ENCODE measurements at regions not wholly inside any gene's neighbourhood (a gene's known extent, or its start where the extent isn't known, plus 50 kb on each side); places are given as distances from the start of the nearest gene placed in this dataset.

DNA sequence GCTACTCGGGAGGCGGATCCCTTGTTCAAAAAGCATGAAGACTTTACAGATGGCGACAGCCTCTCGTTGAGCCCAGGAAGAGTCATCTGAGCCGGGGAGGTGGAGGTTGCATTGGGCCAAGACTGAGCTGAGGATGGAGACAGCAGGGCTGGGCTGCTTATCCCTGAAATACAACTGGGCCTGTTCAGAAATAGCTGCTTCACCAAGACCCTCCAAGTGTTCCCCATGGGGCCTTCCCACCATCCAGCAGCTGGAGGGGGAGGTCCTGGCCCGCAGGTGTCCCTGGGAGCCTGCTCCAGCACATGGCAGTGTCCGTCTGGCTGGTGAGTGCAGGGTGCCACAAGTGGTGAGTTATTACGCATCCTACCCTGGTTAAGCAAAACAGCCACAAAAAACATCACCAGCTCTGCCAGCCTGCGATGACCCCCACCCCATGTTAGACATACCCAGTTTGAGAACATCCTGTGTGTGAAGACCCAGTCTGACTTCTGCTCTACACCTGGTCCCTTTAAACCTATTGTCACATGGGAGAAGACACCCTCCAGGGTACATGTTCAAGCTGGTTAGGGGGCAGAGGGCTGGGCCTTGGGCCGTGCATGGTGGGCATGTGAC lies 93.1 kb upstream of the TMPRSS2 start:
- Mint-ChIP-seq H3K36me3 (no peaks in the 10 kb centered on the region), H3K9me3 (no peaks in the 10 kb centered on the region), H3K4me3 (no peak overlapping the region), H3K27ac (no peak overlapping the region), H3K4me1 (peaks cover 0 to 5% of the 10 kb centered on the region in 2 donors), H3K27me3 (ENCODE audit: low read depth in 2 of 2) (peaks cover 16% of the 10 kb centered on the region in 2 donors)
- intact Hi-C loops (cut with micrococcal nuclease) = no loop called here
- Histone ChIP-seq H3K4me1 (ENCODE audit: control insufficient read depth, insufficient read depth, low read length) (no peaks in the 10 kb centered on the region), H3K27me3 (ENCODE audit: control insufficient read depth, insufficient read depth, low read length) (no peaks in the 10 kb centered on the region), H3K9me3 (ENCODE audit: control insufficient read depth, insufficient read depth, low read length) (no peaks in the 10 kb centered on the region), H3K27ac (ENCODE audit: low read length) (no peak overlapping the region), H3K36me3 (ENCODE audit: control insufficient read depth, insufficient read depth, low read length) (no peaks in the 10 kb centered on the region), H3K4me3 (ENCODE audit: low read length) (no peak overlapping the region)
- DNase-seq = no peak
- no peak for ATAC-seq
- 80% methylated on average over 10 of the region's 10 CpGs for WGBS (ENCODE audit: insufficient coverage)
- TF ChIP-seq, protein P1, sequence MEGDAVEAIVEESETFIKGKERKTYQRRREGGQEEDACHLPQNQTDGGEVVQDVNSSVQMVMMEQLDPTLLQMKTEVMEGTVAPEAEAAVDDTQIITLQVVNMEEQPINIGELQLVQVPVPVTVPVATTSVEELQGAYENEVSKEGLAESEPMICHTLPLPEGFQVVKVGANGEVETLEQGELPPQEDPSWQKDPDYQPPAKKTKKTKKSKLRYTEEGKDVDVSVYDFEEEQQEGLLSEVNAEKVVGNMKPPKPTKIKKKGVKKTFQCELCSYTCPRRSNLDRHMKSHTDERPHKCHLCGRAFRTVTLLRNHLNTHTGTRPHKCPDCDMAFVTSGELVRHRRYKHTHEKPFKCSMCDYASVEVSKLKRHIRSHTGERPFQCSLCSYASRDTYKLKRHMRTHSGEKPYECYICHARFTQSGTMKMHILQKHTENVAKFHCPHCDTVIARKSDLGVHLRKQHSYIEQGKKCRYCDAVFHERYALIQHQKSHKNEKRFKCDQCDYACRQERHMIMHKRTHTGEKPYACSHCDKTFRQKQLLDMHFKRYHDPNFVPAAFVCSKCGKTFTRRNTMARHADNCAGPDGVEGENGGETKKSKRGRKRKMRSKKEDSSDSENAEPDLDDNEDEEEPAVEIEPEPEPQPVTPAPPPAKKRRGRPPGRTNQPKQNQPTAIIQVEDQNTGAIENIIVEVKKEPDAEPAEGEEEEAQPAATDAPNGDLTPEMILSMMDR (IDR thresholded peaks at IDR 0.05) = no peak

DNA sequence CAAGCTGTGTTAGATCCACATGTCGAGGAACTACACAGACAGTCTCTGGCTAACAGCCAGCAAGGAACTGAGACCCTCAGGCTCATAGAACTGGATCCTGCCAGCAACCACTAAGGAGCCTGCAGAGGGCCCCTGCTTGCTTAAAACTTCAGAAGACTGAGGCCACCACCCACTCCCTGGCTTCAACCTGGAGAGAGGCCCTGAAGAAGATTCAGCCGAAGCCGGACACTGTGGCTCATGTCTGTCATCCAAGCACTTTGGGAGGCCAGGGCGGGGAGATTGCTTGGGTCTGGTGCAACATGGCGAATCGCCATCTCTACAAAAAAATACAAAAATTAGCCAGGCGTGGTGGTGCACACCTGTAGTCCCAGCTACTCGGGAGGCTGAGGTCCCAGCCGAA lies 92.6 kb upstream of the TMPRSS2 start:
- intact Hi-C loops (cut with micrococcal nuclease) = no loop called here
- H3K4me1 Mint-ChIP-seq = peaks cover 0 to 5% of the 10 kb centered on the region in 2 donors
- no peak overlapping the region for H3K4me3 Mint-ChIP-seq
- ATAC-seq = no peak
- Histone ChIP-seq H3K27ac (ENCODE audit: low read length) (no peak overlapping the region), H3K36me3 (ENCODE audit: control insufficient read depth, insufficient read depth, low read length) (no peaks in the 10 kb centered on the region), H3K4me3 (ENCODE audit: low read length) (no peak overlapping the region), H3K4me1 (ENCODE audit: control insufficient read depth, insufficient read depth, low read length) (no peaks in the 10 kb centered on the region), H3K27me3 (ENCODE audit: control insufficient read depth, insufficient read depth, low read length) (no peaks in the 10 kb centered on the region), H3K9me3 (ENCODE audit: control insufficient read depth, insufficient read depth, low read length) (no peaks in the 10 kb centered on the region)
- 88% methylated on average over 9 of the region's 9 CpGs for WGBS (ENCODE audit: insufficient coverage)
- no peak for DNase-seq
- H3K27me3 Mint-ChIP-seq (ENCODE audit: low read depth in 2 of 2) = peaks cover 16% of the 10 kb centered on the region in 2 donors
- TF ChIP-seq, protein P1 (IDR thresholded peaks at IDR 0.05) = no peak
- H3K9me3 Mint-ChIP-seq = no peaks in the 10 kb centered on the region
- H3K27ac Mint-ChIP-seq = no peak overlapping the region
- no peaks in the 10 kb centered on the region for H3K36me3 Mint-ChIP-seq

GRCh38 chr21:41600116-41600515 lies 92.2 kb upstream of the TMPRSS2 start:
- DNase-seq (no peak), ATAC-seq (no peak)
- H3K27ac Mint-ChIP-seq = no peak overlapping the region
- H3K36me3 Mint-ChIP-seq = no peaks in the 10 kb centered on the region
- peaks cover 0 to 5% of the 10 kb centered on the region in 2 donors for H3K4me1 Mint-ChIP-seq
- Histone ChIP-seq H3K9me3 (ENCODE audit: control insufficient read depth, insufficient read depth, low read length) (no peaks in the 10 kb centered on the region), H3K4me1 (ENCODE audit: control insufficient read depth, insufficient read depth, low read length) (no peaks in the 10 kb centered on the region), H3K4me3 (ENCODE audit: low read length) (no peak overlapping the region), H3K27me3 (ENCODE audit: control insufficient read depth, insufficient read depth, low read length) (no peaks in the 10 kb centered on the region), H3K27ac (ENCODE audit: low read length) (no peak overlapping the region), H3K36me3 (ENCODE audit: control insufficient read depth, insufficient read depth, low read length) (no peaks in the 10 kb centered on the region)
- H3K9me3 Mint-ChIP-seq = no peaks in the 10 kb centered on the region
- peaks cover 16% of the 10 kb centered on the region in 2 donors for H3K27me3 Mint-ChIP-seq (ENCODE audit: low read depth in 2 of 2)
- intact Hi-C loops (cut with micrococcal nuclease) = no loop called here
- TF ChIP-seq, protein P1 (IDR thresholded peaks at IDR 0.05) = no peak
- no peak overlapping the region for H3K4me3 Mint-ChIP-seq
- WGBS (ENCODE audit: insufficient coverage) = 77% methylated on average over 7 of the region's 7 CpGs
